HG03457 (cell line): ENCODE measurements at regions not wholly inside any gene's neighbourhood (a gene's known extent, or its start where the extent isn't known, plus 50 kb on each side); places are given as distances from the start of the nearest gene placed in this dataset.

Experiments
- ATAC-seq: cut with Tn5 transposase; IDR thresholded peaks from one replicate; pipeline ENCODE4 v1.9.1; 2021; ENCODE audit warnings: moderate number of reproducible peaks; ENCODE audit not compliant: unreplicated experiment

DNA sequence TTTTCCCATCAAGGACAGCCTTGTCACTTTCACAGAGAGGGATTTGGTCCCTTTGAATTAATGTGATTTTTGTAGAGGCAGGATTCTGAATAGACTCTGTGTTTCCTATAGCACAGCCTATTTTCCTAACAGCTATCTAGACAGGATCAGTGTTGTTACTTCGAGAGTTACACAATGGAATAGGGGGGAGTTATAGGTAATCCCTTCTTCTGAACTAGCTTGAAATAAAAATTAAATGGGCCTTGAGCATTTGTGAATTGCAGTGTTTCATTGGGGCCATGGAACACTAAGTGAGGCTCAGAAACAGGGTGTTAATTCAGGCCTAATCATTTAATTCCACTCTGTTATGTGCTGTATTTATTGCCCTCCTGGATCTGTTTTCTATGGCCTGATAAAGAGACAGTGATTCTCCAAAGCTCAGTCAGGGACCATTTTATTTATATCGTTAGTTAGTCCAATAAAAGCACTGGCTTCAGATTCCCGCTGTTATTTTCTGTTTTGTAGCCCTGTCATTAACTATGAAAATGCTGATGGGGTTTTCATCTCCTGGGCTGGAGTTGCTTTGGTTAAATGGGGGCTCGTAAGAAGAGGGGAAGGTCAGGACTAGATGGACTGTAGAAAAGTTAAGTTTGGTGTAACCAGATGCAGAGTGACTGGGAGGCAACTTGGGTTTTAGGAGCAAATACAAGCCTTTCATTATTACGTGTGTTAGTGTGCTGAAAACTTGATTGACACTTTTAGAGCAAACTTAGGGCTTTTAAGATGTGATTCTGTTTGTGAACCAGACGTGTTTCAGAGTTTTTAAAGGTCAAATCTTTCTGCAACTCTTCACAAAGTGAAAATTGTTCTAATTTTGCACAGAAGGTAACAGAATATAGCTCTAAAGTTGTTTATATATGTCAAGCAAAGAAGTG, 461.0 kb upstream of the HNRNPA3 start:
- no peak for ATAC-seq

DNA sequence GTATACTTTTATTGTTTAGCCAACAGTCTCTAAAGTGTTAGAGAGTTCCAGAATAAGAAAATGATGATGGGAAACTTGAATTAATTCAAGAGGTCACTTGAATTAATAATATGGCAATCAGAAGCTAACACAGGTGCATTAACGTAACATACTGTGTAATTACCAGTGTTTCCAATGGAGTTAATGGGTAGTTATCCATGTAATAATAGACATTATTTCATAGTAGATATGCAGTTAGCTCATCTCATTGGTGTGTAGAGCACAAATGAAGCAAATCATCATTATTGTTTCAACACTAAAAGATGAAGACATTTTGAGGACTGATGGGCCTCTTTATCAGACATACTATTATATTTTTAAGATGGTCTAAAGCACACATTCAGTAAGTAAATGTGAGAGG, 460.3 kb upstream of the HNRNPA3 start:
- ATAC-seq = no peak

DNA sequence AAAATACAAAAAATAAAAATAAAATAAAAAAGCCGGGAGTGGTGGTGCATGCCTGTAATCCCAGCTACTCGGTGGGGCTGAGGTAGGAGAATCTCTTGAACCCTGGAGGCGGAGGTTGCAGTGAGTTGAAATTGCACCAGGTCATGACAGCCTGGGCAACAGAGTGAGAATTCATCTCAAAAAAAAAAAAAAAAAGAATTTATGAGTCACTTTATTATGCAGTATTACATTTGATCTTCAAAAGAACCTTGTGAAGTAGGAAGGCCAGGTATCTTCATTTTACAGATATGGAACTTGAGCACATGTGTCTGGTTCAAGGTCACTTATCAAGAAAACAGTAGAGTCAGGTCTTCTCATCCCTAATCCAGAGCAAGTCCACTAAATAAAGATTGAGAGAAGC, 459.4 kb upstream of the HNRNPA3 start:
- ATAC-seq = no peak

DNA sequence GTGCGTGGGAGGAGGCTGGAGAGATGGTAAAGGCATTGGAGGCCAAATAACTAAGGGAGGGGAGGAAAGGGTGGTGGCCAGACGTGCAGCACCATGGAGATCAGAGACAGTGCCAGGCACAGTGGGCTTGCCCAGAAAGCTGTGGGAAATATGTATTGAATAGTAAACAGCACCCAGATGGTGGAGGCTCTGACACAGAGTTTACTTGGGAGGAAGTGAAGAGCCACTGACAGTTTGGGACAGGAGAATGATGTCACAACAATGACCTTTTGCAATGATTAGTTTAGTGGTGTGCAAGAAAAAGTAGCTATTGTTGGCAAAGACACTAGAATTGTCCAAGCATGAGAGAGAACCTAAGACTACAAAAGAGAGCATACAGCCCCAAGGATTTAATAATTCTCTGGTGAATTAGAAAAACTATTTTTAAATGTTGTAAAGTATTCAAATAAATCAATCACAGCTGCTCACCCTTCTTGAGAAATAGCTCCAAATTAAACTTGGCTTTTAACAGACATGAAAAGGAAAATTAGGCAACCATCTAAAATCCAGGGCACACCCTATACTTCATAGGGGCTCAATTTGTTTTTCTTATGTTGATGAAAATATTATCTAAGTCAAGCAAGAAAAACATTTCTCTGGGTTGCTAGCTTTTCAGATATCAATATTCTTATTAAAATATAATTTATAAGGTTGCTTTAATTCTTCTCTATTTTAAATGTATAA, 458.7 kb upstream of the HNRNPA3 start:
- no peak for ATAC-seq

DNA sequence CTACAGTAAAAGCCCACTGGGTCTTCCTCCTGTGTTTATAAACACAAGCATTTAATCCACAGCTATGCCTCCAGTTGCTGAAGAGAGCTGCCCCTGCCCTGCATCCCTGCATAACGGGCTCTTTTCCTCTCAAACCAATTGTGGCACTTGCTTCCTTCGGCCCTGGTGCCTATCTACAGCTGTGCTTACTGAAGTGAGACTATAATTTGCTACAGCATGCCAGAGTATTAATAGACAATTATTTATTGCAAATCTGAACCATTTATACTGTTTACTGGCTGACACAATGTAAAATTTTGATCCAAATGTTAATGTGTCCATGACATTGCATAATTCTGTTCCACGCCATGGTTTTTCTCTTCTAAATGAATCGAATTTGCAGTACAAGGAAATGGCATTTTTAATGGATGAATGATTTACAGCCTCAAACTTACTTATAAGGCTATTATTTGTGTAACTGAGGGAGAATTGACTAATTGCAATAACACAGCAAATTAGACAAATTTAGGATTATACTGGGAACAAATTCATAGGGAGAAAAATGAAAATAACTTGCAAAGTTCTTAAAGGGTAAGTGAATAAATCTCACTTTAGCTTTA, 457.0 kb upstream of the HNRNPA3 start:
- no peak for ATAC-seq

DNA sequence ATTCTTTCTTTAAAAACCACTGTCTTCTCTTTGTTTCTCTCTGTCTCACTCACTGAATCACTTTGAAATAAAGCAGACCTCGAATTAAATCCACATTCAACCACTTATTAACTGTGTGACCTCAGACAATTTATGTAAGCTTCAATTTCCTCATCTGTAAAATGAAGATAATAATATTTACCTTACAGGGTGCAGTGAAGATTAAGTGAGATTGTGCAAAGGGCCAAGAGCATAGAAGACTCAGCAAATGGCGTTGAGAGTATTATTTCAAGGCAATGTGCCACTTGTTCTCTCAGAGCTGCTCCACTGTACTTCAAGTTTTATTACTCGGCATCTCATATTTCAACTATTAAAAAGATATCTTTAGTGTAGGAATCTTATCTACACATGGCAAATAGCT, 454.2 kb upstream of the HNRNPA3 start:
- no peak for ATAC-seq

DNA sequence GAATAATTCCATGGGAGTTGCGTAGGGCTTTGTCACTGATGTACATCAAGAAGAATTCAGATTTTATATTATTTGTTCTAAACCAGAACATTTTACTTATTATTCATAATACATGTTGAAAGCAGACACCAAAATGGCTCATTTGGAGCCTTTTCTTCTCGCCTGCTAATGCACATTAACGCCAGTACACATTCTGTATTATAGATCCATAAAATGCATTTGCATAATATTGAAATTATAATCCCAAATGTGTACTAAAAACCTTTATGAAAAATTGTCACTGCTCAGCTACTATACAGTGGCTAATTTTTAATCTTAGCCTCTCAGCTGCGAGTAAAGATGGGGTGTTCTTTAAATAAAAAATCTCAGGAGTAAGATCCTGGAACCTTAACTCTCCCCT, 452.2 kb upstream of the HNRNPA3 start:
- no peak for ATAC-seq

DNA sequence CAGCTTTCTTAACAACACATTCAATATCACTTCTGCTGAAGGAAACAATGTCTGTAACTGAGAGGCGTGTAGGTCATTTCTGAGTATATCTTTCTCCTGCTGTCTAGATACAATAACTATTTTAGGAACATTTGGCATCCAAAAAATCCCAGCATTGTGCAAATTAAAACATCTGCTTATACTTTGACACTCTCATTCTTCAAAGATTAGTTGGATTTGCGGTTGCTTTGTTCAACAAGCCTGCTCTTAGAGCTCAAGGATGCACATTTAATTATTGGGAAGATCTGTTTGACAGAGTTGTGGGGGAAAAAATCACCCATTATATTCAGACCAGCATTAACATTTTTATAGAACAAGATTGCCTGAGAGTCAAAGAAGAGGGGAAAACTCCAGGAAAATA, 449.5 kb upstream of the HNRNPA3 start:
- ATAC-seq = no peak

DNA sequence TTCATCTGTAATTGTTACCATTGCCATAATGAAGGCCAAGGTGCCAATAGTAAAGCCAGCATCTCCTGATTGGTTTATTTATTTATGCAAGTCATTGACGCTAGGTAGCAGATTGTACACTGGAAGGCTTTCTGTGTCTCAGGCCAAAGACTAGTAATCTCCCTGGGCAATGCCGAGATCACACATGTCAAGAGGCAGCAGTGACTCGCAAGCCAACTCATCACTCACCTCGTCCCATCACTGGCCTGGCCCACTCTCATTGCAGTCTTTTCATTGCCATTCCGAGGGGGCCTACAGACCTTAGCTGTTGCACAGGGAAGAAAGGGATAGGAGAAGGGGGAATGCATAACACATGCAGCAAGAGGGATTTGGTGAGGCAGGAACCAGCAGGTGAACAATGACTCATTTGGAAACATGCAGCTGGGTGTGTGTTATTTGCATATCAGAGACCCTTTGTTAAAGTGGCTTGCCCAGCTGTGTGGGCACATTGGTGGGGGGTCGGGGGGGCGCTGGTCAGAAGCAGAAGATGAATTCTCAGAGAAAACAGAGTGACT, 448.7 kb upstream of the HNRNPA3 start:
- ATAC-seq = no peak

DNA sequence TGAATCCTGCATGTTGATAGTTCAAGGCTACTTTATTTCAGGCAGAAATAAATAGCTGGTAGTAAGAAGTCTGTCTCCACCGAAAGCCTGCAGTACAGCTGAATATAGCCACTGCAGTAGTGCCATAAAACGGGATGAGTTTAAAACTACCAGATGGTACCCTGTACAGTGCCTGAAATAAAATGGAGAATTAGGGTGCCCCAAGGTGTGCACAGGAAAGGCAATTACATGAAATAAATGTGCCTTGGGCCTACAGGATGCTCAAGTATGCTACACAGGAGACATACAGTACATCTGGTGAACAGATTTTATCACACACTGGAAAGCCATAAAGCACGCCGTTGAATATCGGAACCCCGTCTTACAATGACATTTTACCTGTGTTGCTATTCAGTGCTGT, 447.7 kb upstream of the HNRNPA3 start:
- ATAC-seq = no peak

DNA sequence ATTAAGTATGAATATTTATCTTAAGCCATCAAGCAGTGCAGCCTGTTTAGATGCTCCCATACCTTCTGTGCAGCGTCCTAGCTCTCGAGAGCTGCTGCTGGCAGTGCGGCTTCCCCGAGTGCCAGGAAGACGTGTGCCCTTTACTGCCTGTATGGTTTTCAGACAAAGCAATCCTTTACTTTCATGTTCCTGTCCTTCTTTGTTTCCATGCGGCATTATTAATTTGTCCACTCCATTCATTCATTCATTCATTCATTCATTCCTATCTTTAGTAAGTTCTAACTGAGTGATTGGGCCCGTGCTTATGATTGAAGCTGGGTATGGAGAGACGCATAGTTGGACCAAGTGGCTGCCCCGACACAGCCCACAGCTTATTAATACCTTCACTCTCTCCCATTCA, 446.6 kb upstream of the HNRNPA3 start:
- no peak for ATAC-seq

DNA sequence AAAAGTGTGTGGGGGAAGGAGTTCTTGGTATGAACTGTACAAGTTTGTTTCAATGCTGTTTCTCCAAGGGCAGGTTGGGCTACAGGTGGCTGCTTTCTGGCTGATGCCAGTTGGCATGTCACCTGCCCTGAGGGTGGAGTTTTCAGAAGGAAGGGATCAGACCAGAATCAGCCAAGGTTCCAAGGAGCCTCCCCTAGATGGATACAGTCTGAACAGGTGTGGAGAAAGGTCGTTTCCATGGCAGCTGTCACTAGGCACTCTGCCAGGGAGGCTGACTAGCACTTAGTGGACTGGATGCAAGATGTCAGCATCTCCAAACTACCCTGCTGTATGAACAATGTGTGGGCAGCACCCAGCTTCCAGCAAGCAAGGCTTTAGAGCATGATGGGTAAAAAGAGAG, 444.4 kb upstream of the HNRNPA3 start:
- ATAC-seq = no peak

DNA sequence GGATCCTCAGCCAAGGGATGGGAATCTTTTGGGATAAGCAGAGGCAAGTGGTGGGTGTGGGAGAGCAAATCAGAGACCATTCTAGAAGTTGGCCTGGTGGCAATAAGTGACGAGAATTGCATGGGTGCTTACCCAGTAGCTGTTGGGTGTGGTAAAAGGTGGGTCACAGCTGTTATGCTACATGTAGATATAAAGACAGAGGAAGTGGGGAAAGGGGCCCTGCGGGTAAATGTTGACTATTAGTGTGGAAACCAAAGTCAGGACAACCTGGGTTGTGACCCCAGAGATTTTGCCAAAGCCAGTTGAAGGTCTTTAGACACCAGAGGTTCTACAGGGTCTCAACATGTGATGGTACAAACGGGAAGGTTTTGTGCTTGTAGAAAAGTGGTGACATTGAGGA, 443.6 kb upstream of the HNRNPA3 start:
- no peak for ATAC-seq

DNA sequence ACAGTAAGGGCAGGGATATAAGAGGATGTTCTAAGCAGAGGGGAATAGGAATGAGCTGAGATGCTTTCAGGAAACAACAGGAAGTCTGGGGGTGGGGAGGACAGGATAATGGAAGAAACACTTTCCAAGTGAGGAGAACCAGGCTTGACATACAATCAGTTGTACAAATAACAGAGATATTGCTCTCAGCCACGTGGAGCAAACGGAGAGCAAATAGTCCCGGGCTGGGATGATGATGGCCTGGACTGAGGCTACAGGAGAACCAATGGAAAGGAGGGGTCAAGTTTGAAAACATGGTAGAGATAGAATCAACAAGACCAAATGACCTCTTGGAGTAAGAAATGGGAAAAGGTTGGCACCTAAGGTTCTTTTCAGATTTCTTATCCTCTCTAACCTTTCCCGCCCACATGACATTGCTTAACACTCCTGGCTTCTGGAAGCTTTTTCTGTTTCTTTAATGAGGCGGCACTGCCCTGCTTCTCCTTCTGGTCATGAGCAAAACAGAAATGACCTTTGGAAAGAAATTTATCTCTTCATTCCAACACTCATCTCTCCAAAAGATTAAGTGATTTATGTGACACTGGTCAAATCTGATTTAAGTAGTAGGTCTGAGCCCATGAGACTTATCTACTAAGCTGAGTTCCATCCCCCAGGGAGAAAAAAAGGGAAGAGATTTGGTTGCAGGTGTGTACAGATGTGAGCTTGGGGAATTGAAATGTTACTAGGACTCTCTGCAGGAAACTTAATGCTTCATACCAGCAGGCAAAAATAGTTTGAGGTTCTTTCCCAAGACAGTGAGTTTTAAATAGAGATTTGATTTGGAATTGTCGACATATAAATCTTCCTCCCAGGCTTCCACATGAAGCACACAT, 442.9 kb upstream of the HNRNPA3 start:
- ATAC-seq = no peak

DNA sequence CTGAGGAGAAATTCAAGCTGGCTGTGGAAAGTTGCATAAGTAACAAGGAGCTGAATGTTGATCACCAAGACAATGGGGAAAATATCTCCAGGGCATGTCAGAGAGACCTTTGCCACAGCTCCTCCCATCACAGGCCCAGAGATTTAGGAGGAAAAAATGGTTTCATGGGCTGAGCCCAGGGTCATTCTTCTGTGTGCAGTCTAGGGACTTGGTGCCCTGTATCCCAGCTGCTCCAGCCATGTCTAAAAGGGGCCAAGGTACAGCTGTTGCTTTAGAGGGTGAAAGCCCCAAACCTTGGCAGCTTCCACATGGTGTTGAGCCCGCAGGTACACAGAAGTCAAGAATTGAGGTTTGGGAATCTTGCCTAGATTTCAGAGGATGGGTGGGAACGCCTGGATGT, 439.8 kb upstream of the HNRNPA3 start:
- ATAC-seq = no peak

DNA sequence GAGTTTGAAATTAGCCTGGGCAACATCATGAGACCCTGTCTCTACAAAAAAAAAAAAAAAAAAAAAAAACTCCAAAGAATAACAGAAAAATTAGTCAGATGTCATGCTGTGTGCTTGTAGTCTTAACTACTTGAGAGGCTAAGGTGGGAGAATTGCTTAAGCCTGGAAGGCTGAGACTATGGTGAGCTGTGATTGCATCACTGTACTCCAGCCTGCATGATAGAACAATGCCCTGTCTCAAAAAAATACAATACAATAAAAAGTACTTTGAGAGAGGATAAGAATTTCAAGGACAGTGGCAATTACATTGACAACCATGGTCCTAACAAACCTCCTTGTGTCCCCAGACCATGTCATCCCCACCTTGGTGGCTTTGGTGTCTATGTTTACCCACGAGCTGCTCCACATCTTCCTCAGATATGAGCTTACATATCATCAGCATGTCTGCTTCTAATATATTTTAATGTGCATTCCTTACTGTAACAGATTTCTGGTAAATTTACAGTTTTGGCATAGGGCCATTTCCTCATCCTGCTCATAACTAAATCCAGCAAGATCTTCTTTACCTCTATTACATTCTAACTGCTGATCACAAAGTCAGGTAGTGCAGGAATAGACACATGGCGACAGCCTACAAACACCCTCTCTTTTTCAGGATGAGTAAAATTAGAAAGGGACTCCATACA, 437.7 kb upstream of the HNRNPA3 start:
- ATAC-seq = no peak

DNA sequence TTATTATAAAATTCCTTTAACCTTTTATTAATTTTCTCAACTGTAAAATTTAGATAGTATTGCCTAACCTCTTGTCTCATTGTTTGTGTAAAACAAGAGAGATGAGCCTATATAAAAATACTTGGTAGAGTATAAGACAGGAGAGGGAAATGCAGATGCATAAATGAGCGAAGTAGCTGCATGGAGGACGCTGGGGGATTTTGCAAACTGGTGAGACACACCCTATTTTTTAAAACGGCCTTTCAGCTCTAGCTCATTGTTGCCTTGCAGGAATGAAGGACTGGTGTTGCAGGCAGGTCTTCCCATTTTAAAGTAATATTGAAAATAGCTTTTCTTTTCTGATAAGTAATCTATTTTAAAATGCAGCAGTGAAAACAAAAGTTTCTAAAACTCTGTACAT, 435.3 kb upstream of the HNRNPA3 start:
- no peak for ATAC-seq

DNA sequence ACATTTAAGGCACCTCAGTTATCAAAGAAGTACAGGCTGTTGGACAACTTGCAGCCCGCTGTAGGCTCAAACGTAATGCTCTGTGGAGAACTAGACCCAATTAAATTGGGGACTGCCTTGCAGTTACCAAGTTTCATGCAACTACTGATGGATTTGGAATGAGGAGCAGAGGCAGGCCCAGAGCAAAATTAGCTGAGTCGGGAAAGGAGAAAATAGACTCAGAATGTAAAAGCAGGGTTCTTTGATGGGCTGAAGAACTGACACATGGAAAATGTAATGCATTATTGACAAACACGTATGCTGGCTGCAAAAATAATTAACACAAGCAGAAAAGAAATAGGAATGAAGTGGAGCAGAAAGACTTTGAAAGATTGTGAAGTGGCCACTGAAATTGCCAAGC, 432.7 kb upstream of the HNRNPA3 start:
- ATAC-seq = no peak

DNA sequence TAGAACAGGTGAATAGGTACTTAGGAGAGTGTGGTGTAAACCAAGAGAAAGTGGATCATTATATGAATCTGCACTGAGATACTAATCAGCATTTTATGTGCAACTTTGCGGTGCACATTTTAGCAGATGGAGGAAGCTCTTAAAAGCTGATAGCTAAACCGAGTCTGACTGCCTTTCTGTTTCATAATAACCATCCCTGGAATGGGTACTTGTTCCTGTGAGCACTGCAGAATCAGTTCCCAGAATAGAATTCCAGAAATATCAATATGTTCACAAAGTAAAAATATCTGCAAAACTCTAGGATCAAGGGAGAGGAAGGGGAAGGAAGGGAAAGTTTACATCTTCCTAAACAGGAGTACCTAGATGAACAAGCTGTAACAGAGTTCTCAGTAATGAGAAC, 432.2 kb upstream of the HNRNPA3 start:
- no peak for ATAC-seq

DNA sequence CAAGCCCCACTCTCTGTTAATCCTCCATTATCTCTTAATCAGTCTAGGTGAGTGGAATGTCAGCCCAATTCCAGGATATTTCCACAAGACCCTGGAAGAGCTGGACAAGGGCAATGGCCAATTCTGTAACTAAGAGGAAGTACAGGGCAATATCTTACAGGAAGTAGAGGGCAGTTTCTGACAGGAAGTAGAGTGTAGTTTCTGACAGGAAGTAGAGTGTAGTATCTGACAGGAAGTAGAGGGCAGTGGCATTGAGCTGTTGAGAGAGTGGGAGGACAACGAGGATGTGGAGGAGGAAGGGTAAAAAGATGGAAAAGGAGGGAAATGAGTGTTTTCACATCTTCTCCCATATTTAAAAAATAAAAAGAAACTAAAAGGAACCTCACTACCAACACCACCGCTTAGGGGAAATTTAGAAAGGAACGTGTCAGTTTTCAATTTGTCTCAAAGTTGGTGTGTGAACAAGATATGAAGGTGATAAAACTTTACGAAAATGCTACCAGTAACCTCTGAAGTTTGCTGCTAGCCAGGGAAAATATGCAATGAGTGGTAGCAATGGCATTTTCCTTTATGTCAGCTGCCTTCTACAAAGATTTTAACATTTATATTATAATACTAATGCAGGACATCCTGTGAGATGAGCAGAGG, 430.9 kb upstream of the HNRNPA3 start:
- no peak for ATAC-seq
